ENCODE measurements at regions not wholly inside any gene's neighbourhood (a gene's known extent, or its start where the extent isn't known, plus 50 kb on each side); places are given as distances from the start of the nearest gene placed in this dataset.

DNA sequence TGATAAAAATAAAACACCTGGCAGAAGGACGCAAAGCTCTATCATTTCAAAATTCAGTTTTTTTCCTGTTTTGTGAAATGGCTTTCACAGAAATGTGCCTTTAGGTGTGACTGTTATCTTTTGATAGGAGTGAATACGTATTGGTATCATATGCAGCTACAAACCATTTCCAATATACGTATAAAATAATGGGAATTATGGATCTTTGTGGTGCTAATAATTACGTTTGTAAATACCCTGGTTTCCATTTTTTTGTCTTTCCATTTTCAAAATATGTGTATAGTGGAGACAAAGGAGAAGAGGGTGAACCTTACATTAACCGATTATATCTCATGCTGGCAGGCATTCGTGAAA is 108.7 kb upstream of the GMDS start:
- intact Hi-C loops (cut with micrococcal nuclease; ENCODE audit: unreplicated experiment) (loop anchor here (1.0 to 10.0 kb wide), 2 partner anchors 145 to 249 kb away; no protein-coding TSS in a partner anchor), in situ Hi-C loops (cut with HindIII; ENCODE audit: low pct_unique_long_range_greater_than_20kb, low sequenced_read_pairs) (no loop called here)
- ChIA-PET CTCF (interaction anchor here (0.6 to 1.1 kb wide), 7 partner anchors 94 to 802 kb away, joined by 3 to 15 read pairs (median 5); no protein-coding TSS in a partner anchor), POLR2A (no interaction called here)
- no TSS peak for BruUV-seq (replicated peaks)
- Histone ChIP-seq H3K4me3 (ENCODE audit: low read depth in 2 of 2, low read length in 2 of 2) (no peak overlapping the region), H3K36me3 (ENCODE audit: control insufficient read depth, insufficient read depth, low read length) (no peaks in the 10 kb centered on the region), H3K27ac (ENCODE audit: low read length) (no peak overlapping the region), H3K27me3 (ENCODE audit: control insufficient read depth, insufficient read depth, low read length) (no peaks in the 10 kb centered on the region), H3K9me3 (ENCODE audit: control insufficient read depth, insufficient read depth, low read depth, low read length) (no peaks in the 10 kb centered on the region), H3K4me1 (ENCODE audit: control insufficient read depth, insufficient read depth, low read length) (no peaks in the 10 kb centered on the region)
- DNase-seq (ENCODE audit: low read depth, low spot score) (no peak), ATAC-seq (no peak)
- TF ChIP-seq, protein P1, sequence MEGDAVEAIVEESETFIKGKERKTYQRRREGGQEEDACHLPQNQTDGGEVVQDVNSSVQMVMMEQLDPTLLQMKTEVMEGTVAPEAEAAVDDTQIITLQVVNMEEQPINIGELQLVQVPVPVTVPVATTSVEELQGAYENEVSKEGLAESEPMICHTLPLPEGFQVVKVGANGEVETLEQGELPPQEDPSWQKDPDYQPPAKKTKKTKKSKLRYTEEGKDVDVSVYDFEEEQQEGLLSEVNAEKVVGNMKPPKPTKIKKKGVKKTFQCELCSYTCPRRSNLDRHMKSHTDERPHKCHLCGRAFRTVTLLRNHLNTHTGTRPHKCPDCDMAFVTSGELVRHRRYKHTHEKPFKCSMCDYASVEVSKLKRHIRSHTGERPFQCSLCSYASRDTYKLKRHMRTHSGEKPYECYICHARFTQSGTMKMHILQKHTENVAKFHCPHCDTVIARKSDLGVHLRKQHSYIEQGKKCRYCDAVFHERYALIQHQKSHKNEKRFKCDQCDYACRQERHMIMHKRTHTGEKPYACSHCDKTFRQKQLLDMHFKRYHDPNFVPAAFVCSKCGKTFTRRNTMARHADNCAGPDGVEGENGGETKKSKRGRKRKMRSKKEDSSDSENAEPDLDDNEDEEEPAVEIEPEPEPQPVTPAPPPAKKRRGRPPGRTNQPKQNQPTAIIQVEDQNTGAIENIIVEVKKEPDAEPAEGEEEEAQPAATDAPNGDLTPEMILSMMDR (IDR thresholded peaks at IDR 0.05): peak; percentile 56; the same call in 1 of the 2 replicates
- no peak for TF ChIP-seq SIN3A (IDR thresholded peaks at IDR 0.05; ENCODE audit: borderline replicate concordance, insufficient read depth, low read depth, low read length)

DNA sequence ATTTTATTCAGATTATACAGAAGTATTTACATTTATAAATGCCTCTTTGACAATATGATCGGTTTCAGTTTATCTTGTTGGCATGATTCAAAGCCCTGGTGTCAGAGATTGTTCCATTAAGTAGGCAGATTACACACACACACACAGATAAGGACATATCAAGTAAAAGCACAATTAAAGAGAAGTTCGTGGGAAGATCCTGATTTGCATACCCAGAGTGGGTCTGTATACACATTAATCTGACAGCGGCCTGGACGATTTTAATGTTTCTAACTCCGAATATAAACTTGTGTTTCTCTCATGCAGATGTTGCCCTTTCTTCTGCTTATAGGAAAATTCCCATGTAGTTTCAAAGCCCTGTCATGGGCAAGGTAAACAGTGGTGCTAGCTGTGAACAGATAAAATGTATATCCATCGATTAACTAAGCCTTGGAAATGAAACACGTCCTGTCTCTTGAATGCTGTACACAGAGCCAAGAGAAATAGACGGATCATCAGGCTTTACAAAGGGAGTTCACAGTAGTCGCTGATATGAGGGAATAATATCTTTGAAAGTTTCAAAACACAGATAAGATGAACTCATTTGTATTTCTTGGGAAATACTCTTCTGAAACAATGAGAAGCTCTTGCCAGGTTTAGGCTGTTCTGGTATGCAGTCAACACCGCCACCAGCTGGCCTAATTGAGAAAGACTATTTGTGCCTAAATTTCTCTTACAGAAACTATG is 108.2 kb upstream of the GMDS start:
- Histone ChIP-seq H3K4me3 (ENCODE audit: low read depth in 2 of 2, low read length in 2 of 2) (no peak overlapping the region), H3K27me3 (ENCODE audit: control insufficient read depth, insufficient read depth, low read length) (no peaks in the 10 kb centered on the region), H3K27ac (ENCODE audit: low read length) (no peak overlapping the region), H3K4me1 (ENCODE audit: control insufficient read depth, insufficient read depth, low read length) (no peaks in the 10 kb centered on the region), H3K9me3 (ENCODE audit: control insufficient read depth, insufficient read depth, low read depth, low read length) (no peaks in the 10 kb centered on the region), H3K36me3 (ENCODE audit: control insufficient read depth, insufficient read depth, low read length) (no peaks in the 10 kb centered on the region)
- ChIA-PET POLR2A (no interaction called here), CTCF (interaction anchor here (0.6 to 1.1 kb wide), 7 partner anchors 95 to 801 kb away, joined by 3 to 15 read pairs (median 5); no protein-coding TSS in a partner anchor)
- TF ChIP-seq, protein P1 (IDR thresholded peaks at IDR 0.05): peak; percentile 82
- TF ChIP-seq POLR2AphosphoS5 (IDR thresholded peaks at IDR 0.05; ENCODE audit: low read depth, low read length) (no peak), TCF7L2 (IDR thresholded peaks at IDR 0.05; ENCODE audit: low read depth, low read length) (no peak)
- intact Hi-C loops (cut with micrococcal nuclease; ENCODE audit: unreplicated experiment) (loop anchor here (1.0 to 10.0 kb wide), 3 partner anchors 144 to 757 kb away; no protein-coding TSS in a partner anchor), in situ Hi-C loops (cut with HindIII; ENCODE audit: low pct_unique_long_range_greater_than_20kb, low sequenced_read_pairs) (no loop called here)
- ATAC-seq: peak; percentile 82
- no TSS peak for BruUV-seq (replicated peaks)
- peak; percentile 39 for DNase-seq (ENCODE audit: low read depth, low spot score)

DNA sequence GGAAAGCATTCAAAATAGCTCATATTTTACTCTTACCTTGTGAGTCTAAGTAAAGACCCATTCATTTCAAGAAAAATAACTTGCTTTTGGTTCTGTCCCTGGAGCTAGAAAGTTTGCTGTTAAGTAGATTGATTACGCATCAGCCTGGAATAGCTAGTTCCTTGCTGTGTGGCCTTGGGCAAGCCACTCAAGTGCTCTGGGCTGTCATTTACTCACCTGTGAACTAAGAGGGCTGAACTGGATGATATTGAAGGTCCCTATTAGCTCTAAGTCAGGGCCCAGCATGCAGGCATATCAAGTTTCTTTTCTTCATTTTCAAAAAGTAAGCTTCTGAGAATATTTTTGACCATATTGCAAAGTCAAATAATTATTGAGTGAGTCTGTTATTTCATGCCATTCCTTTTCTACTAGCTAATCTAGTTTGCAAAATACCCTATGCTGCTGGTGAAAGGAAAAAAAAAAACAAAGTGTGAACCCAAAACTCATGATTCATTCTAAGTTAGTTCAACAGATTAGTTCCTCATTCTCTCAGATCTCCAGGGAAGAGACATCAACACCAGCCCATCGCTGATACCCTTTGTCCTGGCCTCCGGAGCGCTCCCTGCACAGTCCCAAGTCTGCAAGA is 106.5 kb upstream of the GMDS start:
- ATAC-seq (no peak), DNase-seq (ENCODE audit: low read depth, low spot score) (no peak)
- H3K9me3 ChIP-seq (ENCODE audit: control insufficient read depth, insufficient read depth, low read depth, low read length): no peaks in the 10 kb centered on the region
- no peak overlapping the region for H3K27ac ChIP-seq (ENCODE audit: low read length)
- in situ Hi-C loops (cut with HindIII; ENCODE audit: low pct_unique_long_range_greater_than_20kb, low sequenced_read_pairs): no loop called here
- H3K27me3 ChIP-seq (ENCODE audit: control insufficient read depth, insufficient read depth, low read length): no peaks in the 10 kb centered on the region
- no peaks in the 10 kb centered on the region for H3K36me3 ChIP-seq (ENCODE audit: control insufficient read depth, insufficient read depth, low read length)
- no TSS peak for BruUV-seq (replicated peaks)
- no peak overlapping the region for H3K4me3 ChIP-seq (ENCODE audit: low read depth in 2 of 2, low read length in 2 of 2)
- no peak for TF ChIP-seq POLR2AphosphoS5 (IDR thresholded peaks at IDR 0.05; ENCODE audit: low read depth, low read length)
- intact Hi-C loops (cut with micrococcal nuclease; ENCODE audit: unreplicated experiment): loop anchor here (2.0 to 10.0 kb wide), 2 partner anchors 247 to 755 kb away; no protein-coding TSS in a partner anchor
- H3K4me1 ChIP-seq (ENCODE audit: control insufficient read depth, insufficient read depth, low read length): no peaks in the 10 kb centered on the region
- ChIA-PET POLR2A (no interaction called here), CTCF (interaction anchor here (0.6 kb wide), 1 partner anchor 143 kb away, joined by 4 read pairs; no protein-coding TSS in a partner anchor)

Measured in Panc1 (cell line).